Neural cell (in vitro differentiated cells): ENCODE measurements at regions not wholly inside any gene's neighbourhood (a gene's known extent, or its start where the extent isn't known, plus 50 kb on each side); places are given as distances from the start of the nearest gene placed in this dataset.

Source experiments
- EZH2 ChIP-seq: fragments of 200-600, 300-800 bp; shearing (Covaris generic), sonication (generic); IDR thresholded peaks from 2 replicates; pipeline ENCODE4 v1.6.1; 2014; ENCODE audit warnings: antibody characterized with exemption, low read length, borderline replicate concordance, mild to moderate bottlenecking; ENCODE audit not compliant: insufficient read depth, poor library complexity, severe bottlenecking
- POLR2AphosphoS5 ChIP-seq: IDR thresholded peaks from 2 replicates; pipeline ENCODE4 v1.6.1; 2012
- TAF1 ChIP-seq: IDR thresholded peaks from 2 replicates; pipeline ENCODE4 v1.6.1; 2012; ENCODE audit warnings: low read depth
- TF ChIP-seq, protein P1 (sequence below): fragments of 450-650 bp; IDR thresholded peaks from 2 replicates; pipeline ENCODE4 v1.5.1; 2014; ENCODE audit warnings: antibody characterized with exemption, mild to moderate bottlenecking, moderate library complexity; ENCODE audit not compliant: poor library complexity, severe bottlenecking

DNA sequence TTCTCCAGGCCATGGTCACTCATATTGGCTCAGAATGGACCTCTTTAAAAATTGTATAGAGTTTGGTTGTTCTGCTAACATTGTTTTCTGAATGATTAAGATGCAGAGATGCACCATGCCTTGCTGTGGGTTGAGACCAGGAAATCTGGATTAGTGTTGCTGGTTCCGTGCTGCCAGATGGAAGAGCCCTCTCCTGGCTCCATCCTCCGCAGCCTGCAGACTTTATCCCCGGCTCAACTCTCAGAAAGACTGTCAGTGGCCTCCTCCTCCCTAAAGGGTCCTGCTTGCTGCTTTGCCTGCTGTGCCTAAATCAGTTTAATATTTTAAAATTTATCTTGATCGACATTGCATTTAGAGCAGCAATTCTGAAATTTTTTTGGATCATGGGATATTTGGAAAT, 196.7 kb downstream of the TENT4A start:
- TF ChIP-seq, protein P1, sequence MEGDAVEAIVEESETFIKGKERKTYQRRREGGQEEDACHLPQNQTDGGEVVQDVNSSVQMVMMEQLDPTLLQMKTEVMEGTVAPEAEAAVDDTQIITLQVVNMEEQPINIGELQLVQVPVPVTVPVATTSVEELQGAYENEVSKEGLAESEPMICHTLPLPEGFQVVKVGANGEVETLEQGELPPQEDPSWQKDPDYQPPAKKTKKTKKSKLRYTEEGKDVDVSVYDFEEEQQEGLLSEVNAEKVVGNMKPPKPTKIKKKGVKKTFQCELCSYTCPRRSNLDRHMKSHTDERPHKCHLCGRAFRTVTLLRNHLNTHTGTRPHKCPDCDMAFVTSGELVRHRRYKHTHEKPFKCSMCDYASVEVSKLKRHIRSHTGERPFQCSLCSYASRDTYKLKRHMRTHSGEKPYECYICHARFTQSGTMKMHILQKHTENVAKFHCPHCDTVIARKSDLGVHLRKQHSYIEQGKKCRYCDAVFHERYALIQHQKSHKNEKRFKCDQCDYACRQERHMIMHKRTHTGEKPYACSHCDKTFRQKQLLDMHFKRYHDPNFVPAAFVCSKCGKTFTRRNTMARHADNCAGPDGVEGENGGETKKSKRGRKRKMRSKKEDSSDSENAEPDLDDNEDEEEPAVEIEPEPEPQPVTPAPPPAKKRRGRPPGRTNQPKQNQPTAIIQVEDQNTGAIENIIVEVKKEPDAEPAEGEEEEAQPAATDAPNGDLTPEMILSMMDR = no peak
- TF ChIP-seq EZH2 (no peak), POLR2AphosphoS5 (no peak), TAF1 (no peak)
